HG03135 (cell line): ENCODE measurements at regions not wholly inside any gene's neighbourhood (a gene's known extent, or its start where the extent isn't known, plus 50 kb on each side); places are given as distances from the start of the nearest gene placed in this dataset.

Experiments
- ATAC-seq: cut with Tn5 transposase; IDR thresholded peaks from one replicate; pipeline ENCODE4 v1.9.1; 2021; ENCODE audit warnings: mild to moderate bottlenecking, moderate library complexity; ENCODE audit not compliant: unreplicated experiment

- no peak for ATAC-seq
Observed at GRCh38 chr20:39309458-39309857, 347.3 kb downstream of the DHX35 start.

GRCh38 chr20:39302312-39302711 is 340.2 kb downstream of the DHX35 start:
- ATAC-seq: no peak

- ATAC-seq: no peak
Observed at GRCh38 chr20:39299783-39300182, 337.6 kb downstream of the DHX35 start.

GRCh38 chr20:39298571-39299506 is 336.7 kb downstream of the DHX35 start:
- ATAC-seq: no peak

GRCh38 chr20:39298121-39298520 is 336.0 kb downstream of the DHX35 start:
- ATAC-seq: no peak

- ATAC-seq: no peak
Observed at GRCh38 chr20:39295301-39295700, 333.2 kb downstream of the DHX35 start.

GRCh38 chr20:39294137-39294725 is 332.1 kb downstream of the DHX35 start:
- no peak for ATAC-seq

- ATAC-seq: no peak
Observed at GRCh38 chr20:39292193-39292736, 330.1 kb downstream of the DHX35 start.

GRCh38 chr20:39291301-39291700 is 329.2 kb downstream of the DHX35 start:
- ATAC-seq: no peak

GRCh38 chr20:39290575-39290974 is 328.4 kb downstream of the DHX35 start:
- ATAC-seq: no peak

- ATAC-seq: no peak
Observed at GRCh38 chr20:39289831-39290230, 327.7 kb downstream of the DHX35 start.

- no peak for ATAC-seq
Observed at GRCh38 chr20:39289316-39289715, 327.2 kb downstream of the DHX35 start.

- ATAC-seq: no peak
Observed at GRCh38 chr20:39283464-39283863, 321.3 kb downstream of the DHX35 start.

- no peak for ATAC-seq
Observed at GRCh38 chr20:39282619-39283092, 320.5 kb downstream of the DHX35 start.

- ATAC-seq: no peak
Observed at GRCh38 chr20:39280875-39281274, 318.7 kb downstream of the DHX35 start.

- no peak for ATAC-seq
Observed at GRCh38 chr20:39278230-39278788, 316.2 kb downstream of the DHX35 start.

GRCh38 chr20:39277185-39277584 is 315.0 kb downstream of the DHX35 start:
- ATAC-seq: no peak

- ATAC-seq: no peak
Observed at GRCh38 chr20:39270837-39271604, 308.9 kb downstream of the DHX35 start.

- no peak for ATAC-seq
Observed at GRCh38 chr20:39269493-39270217, 307.5 kb downstream of the DHX35 start.

- no peak for ATAC-seq
Observed at GRCh38 chr20:39268981-39269461, 306.9 kb downstream of the DHX35 start.
